Peyer's patch (tissue), 4 donors: ENCODE measurements at regions not wholly inside any gene's neighbourhood (a gene's known extent, or its start where the extent isn't known, plus 50 kb on each side); places are given as distances from the start of the nearest gene placed in this dataset.

ENCODE experiments used
- POLR2A ChIP-seq, 2 donors: fragments of 450-650 bp; IDR thresholded peaks; one replicate each; pipeline ENCODE4 v1.5.1; 2017; ENCODE audit warnings: antibody characterized with exemption in 2 of 2, mild to moderate bottlenecking in 2 of 2, moderate library complexity in 2 of 2
- TF ChIP-seq, protein P1 (sequence below), 6 experiments: fragments of 450-650 bp in 4 of 6; fragments of 200-600 bp in 2 of 6; sonication (generic) in 1 of 6; IDR thresholded peaks; one replicate each; pipeline ENCODE4 v1.5.1; 2017 to 2019; ENCODE audit warnings: antibody characterized with exemption in 6 of 6, mild to moderate bottlenecking in 3 of 6, moderate library complexity in 1 of 6

DNA sequence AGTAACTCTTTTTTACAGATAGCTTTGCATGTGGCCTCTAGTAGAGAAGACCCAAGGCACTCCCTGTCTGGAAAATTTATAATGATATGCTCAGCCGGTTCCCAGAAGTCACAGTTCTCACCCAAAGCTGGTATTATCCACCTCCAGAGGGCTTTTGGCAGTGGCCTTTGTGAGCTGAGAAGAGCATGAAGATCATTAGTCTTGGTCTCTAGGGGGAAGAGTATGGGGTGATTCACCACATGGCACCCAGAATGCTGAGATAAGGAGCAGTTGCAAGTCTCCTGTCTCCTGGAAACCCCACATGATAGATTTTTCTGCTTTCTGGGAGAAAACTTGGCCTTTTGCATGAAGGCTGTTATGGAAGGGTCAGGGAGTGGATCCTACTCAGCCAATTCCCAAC, 75.4 kb upstream of the PRPS1 start:
- TF ChIP-seq, protein P1, sequence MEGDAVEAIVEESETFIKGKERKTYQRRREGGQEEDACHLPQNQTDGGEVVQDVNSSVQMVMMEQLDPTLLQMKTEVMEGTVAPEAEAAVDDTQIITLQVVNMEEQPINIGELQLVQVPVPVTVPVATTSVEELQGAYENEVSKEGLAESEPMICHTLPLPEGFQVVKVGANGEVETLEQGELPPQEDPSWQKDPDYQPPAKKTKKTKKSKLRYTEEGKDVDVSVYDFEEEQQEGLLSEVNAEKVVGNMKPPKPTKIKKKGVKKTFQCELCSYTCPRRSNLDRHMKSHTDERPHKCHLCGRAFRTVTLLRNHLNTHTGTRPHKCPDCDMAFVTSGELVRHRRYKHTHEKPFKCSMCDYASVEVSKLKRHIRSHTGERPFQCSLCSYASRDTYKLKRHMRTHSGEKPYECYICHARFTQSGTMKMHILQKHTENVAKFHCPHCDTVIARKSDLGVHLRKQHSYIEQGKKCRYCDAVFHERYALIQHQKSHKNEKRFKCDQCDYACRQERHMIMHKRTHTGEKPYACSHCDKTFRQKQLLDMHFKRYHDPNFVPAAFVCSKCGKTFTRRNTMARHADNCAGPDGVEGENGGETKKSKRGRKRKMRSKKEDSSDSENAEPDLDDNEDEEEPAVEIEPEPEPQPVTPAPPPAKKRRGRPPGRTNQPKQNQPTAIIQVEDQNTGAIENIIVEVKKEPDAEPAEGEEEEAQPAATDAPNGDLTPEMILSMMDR (IDR thresholded peaks at IDR 0.05) = no peak
- no peak for TF ChIP-seq POLR2A (IDR thresholded peaks at IDR 0.05)
